ENCODE measurements at regions not wholly inside any gene's neighbourhood (a gene's known extent, or its start where the extent isn't known, plus 50 kb on each side); places are given as distances from the start of the nearest gene placed in this dataset.

GRCh38 chr10:107894516-107894915, 730.0 kb upstream of the SORCS1 start:
- Histone ChIP-seq H3K23ac (ENCODE audit: insufficient read length, low read depth, low read length) (no peak overlapping the region), H4K5ac (ENCODE audit: insufficient read length, low read depth, low read length) (no peak overlapping the region), H4K91ac (ENCODE audit: insufficient read length, low read depth, low read length) (no peak overlapping the region), H3K4ac (ENCODE audit: low read depth, low read length) (no peak overlapping the region), H2BK5ac (ENCODE audit: insufficient read length, low read length) (no peak overlapping the region), H3K18ac (ENCODE audit: insufficient read length, low read depth, low read length) (no peak overlapping the region), H3K56ac (ENCODE audit: insufficient read length, low read depth, low read length) (no peak overlapping the region), H3K9me3 (ENCODE audit: control insufficient read depth, low read depth, low read length) (no peaks in the 10 kb centered on the region), H3K9ac (ENCODE audit: extremely low read depth, insufficient read length, low read length) (no peak overlapping the region), H4K8ac (replicated peaks; ENCODE audit: insufficient read length, low read depth, low read length) (no peak overlapping the region), H3K23me2 (ENCODE audit: insufficient read length, low read depth, low read length, poor library complexity, severe bottlenecking) (no peaks in the 10 kb centered on the region), H3K79me2 (ENCODE audit: insufficient read depth, low read length) (no peaks in the 10 kb centered on the region), H3K79me1 (ENCODE audit: insufficient read depth, low read depth, low read length, poor library complexity, severe bottlenecking) (no peaks in the 10 kb centered on the region), H2AK5ac (ENCODE audit: insufficient read length, low read length) (no peak overlapping the region), H3T11ph (ENCODE audit: low read length) (no peak overlapping the region), H2BK12ac (ENCODE audit: insufficient read length, low read depth, low read length) (no peak overlapping the region), H4K20me1 (ENCODE audit: control insufficient read depth, insufficient read depth, insufficient read length) (no peaks in the 10 kb centered on the region), H3K27ac (ENCODE audit: insufficient read length, low read depth, low read length) (no peak overlapping the region), H2BK20ac (ENCODE audit: low read depth, low read length, poor library complexity, severe bottlenecking) (no peak overlapping the region), H3K4me2 (ENCODE audit: insufficient read depth, insufficient read length, low read length) (no peak overlapping the region), H2AFZ (ENCODE audit: low read length) (no peak overlapping the region), H2BK120ac (ENCODE audit: low read depth, low read length, poor library complexity, severe bottlenecking) (no peak overlapping the region), H3K14ac (ENCODE audit: insufficient read depth, low read length) (no peak overlapping the region), H3K4me1 (ENCODE audit: insufficient read depth, low read length) (no peaks in the 10 kb centered on the region; the same call in 1 of the 2 replicates), H2BK15ac (ENCODE audit: low read depth, low read length) (no peak overlapping the region), H3K27me3 (ENCODE audit: insufficient read depth, low read length) (no peaks in the 10 kb centered on the region)
- TF ChIP-seq, protein P1, sequence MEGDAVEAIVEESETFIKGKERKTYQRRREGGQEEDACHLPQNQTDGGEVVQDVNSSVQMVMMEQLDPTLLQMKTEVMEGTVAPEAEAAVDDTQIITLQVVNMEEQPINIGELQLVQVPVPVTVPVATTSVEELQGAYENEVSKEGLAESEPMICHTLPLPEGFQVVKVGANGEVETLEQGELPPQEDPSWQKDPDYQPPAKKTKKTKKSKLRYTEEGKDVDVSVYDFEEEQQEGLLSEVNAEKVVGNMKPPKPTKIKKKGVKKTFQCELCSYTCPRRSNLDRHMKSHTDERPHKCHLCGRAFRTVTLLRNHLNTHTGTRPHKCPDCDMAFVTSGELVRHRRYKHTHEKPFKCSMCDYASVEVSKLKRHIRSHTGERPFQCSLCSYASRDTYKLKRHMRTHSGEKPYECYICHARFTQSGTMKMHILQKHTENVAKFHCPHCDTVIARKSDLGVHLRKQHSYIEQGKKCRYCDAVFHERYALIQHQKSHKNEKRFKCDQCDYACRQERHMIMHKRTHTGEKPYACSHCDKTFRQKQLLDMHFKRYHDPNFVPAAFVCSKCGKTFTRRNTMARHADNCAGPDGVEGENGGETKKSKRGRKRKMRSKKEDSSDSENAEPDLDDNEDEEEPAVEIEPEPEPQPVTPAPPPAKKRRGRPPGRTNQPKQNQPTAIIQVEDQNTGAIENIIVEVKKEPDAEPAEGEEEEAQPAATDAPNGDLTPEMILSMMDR (conservative IDR thresholded peaks at IDR 0.05): no peak
- no peak for DNase-seq
- Mint-ChIP-seq H3K4me1 (peaks cover 20 to 23% of the 10 kb centered on the region in 2 experiments), H3K36me3 (ENCODE audit: insufficient read depth in 1 of 3, low read depth in 3 of 3) (peaks cover 2 to 31% (median 3%) of the 10 kb centered on the region in 3 experiments; a peak in 4 of 7 replicates), H3K27me3 (ENCODE audit: low read depth) (no peaks in the 10 kb centered on the region; the same call in 1 of the 2 replicates), H3K9me3 (peaks cover 5 to 25% of the 10 kb centered on the region in 2 experiments; a peak in 3 of 5 replicates), H3K27ac (no peak overlapping the region), H3K4me3 (no peak overlapping the region)
- no CpG with 5 or more reads among the region's 4 CpGs for WGBS (ENCODE audit: extremely low coverage, insufficient read length, low lambda C conversion rate)

Data from H9 (cell line).